HEK293 (cell line): ENCODE measurements at regions not wholly inside any gene's neighbourhood (a gene's known extent, or its start where the extent isn't known, plus 50 kb on each side); places are given as distances from the start of the nearest gene placed in this dataset.

Source experiments
- FEZF1 ChIP-seq: fragments of 450-650 bp; formaldehyde crosslinking; IDR thresholded peaks from 2 replicates; pipeline ENCODE4 v1.5.1; 2016; ENCODE audit warnings: missing biosample characterization, missing genetic modification characterization
- MEIS1 ChIP-seq: sonication (generic); formaldehyde crosslinking; IDR thresholded peaks from 2 replicates; pipeline ENCODE4 v1.8.1; 2022; ENCODE audit warnings: missing genetic modification reagents, mild to moderate bottlenecking, borderline replicate concordance
- TCF7L2 ChIP-seq: IDR thresholded peaks from 2 replicates; pipeline ENCODE4 v1.6.1; 2011; ENCODE audit warnings: low read depth, mild to moderate bottlenecking, inconsistent platforms, low read length, moderate library complexity, borderline replicate concordance
- ZNF221 ChIP-seq: fragments of 450-650 bp; formaldehyde crosslinking; IDR thresholded peaks from 2 replicates; pipeline ENCODE4 v1.5.1; 2017; ENCODE audit warnings: missing biosample characterization, missing genetic modification characterization, borderline replicate concordance
- ZNF350 ChIP-seq: fragments of 450-650 bp; formaldehyde crosslinking; IDR thresholded peaks from 2 replicates; pipeline ENCODE4 v1.5.0; 2017; ENCODE audit warnings: missing biosample characterization, mild to moderate bottlenecking, missing genetic modification characterization
- ZNF423 ChIP-seq: fragments of 450-650 bp; formaldehyde crosslinking; IDR thresholded peaks from 2 replicates; pipeline ENCODE4 v1.5.1; 2016; ENCODE audit warnings: missing biosample characterization, missing genetic modification characterization
- ZNF701 ChIP-seq: fragments of 450-650 bp; formaldehyde crosslinking; IDR thresholded peaks from 2 replicates; pipeline ENCODE4 v1.5.1; 2016; ENCODE audit warnings: missing biosample characterization, missing genetic modification characterization
- ZNF707 ChIP-seq: fragments of 450-650 bp; formaldehyde crosslinking; IDR thresholded peaks from 2 replicates; pipeline ENCODE4 v1.5.1; 2016; ENCODE audit warnings: missing biosample characterization, missing genetic modification characterization
- TF ChIP-seq, protein P1 (sequence below): fragments of 450-650 bp; formaldehyde crosslinking; IDR thresholded peaks from 2 replicates; pipeline ENCODE4 v1.5.1; 2016; ENCODE audit warnings: missing biosample characterization, missing genetic modification characterization
- TF ChIP-seq, protein P2 (sequence below): fragments of 450-650 bp; formaldehyde crosslinking; IDR thresholded peaks from 2 replicates; pipeline ENCODE4 v1.5.1; 2016; ENCODE audit warnings: missing biosample characterization, missing genetic modification characterization, low read depth
- TF ChIP-seq, protein P3 (sequence below): fragments of 450-650 bp; formaldehyde crosslinking; IDR thresholded peaks from 2 replicates; pipeline ENCODE4 v1.5.1; 2017; ENCODE audit warnings: missing biosample characterization, missing genetic modification characterization
- TF ChIP-seq, protein P4 (sequence below): fragments of 450-650 bp; formaldehyde crosslinking; IDR thresholded peaks from 2 replicates; pipeline ENCODE4 v1.5.1; 2016; ENCODE audit warnings: missing biosample characterization, missing genetic modification characterization
- TF ChIP-seq, protein P5 (sequence below): fragments of 450-650 bp; formaldehyde crosslinking; IDR thresholded peaks from 2 replicates; pipeline ENCODE4 v1.5.1; 2016; ENCODE audit warnings: missing biosample characterization, missing genetic modification characterization, borderline replicate concordance

DNA sequence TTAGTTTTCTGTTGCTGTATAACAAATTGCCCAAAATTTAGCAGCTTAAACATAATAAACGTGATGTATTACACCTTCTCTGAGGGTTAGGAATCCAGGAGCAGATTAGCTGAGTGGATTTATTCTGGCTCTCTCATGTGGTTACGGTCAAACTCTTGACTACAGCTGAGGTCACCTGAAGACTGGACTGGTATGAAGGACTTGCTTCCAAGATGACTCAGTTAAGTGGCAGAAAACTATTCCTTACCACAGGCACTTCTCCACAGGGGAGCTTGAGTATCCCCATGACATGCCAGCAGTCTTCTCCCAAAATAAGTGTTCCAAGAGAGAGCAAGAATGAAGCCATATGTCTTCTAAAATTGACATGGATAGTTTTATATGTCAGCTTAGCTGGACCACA, 957.2 kb upstream of the GHITM start:
- TF ChIP-seq, protein P1, sequence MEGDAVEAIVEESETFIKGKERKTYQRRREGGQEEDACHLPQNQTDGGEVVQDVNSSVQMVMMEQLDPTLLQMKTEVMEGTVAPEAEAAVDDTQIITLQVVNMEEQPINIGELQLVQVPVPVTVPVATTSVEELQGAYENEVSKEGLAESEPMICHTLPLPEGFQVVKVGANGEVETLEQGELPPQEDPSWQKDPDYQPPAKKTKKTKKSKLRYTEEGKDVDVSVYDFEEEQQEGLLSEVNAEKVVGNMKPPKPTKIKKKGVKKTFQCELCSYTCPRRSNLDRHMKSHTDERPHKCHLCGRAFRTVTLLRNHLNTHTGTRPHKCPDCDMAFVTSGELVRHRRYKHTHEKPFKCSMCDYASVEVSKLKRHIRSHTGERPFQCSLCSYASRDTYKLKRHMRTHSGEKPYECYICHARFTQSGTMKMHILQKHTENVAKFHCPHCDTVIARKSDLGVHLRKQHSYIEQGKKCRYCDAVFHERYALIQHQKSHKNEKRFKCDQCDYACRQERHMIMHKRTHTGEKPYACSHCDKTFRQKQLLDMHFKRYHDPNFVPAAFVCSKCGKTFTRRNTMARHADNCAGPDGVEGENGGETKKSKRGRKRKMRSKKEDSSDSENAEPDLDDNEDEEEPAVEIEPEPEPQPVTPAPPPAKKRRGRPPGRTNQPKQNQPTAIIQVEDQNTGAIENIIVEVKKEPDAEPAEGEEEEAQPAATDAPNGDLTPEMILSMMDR (tag by site-specific recombination) = no peak
- TF ChIP-seq ZNF707 (tag by site-specific recombination) (no peak), ZNF423 (tag by site-specific recombination) (no peak), MEIS1 (no peak), ZNF701 (no peak), FEZF1 (tag by site-specific recombination) (no peak), TCF7L2 (no peak), ZNF221 (no peak), ZNF350 (tag by site-specific recombination) (no peak)
- TF ChIP-seq, protein P2, sequence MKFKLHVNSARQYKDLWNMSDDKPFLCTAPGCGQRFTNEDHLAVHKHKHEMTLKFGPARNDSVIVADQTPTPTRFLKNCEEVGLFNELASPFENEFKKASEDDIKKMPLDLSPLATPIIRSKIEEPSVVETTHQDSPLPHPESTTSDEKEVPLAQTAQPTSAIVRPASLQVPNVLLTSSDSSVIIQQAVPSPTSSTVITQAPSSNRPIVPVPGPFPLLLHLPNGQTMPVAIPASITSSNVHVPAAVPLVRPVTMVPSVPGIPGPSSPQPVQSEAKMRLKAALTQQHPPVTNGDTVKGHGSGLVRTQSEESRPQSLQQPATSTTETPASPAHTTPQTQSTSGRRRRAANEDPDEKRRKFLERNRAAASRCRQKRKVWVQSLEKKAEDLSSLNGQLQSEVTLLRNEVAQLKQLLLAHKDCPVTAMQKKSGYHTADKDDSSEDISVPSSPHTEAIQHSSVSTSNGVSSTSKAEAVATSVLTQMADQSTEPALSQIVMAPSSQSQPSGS = no peak
- TF ChIP-seq, protein P3, sequence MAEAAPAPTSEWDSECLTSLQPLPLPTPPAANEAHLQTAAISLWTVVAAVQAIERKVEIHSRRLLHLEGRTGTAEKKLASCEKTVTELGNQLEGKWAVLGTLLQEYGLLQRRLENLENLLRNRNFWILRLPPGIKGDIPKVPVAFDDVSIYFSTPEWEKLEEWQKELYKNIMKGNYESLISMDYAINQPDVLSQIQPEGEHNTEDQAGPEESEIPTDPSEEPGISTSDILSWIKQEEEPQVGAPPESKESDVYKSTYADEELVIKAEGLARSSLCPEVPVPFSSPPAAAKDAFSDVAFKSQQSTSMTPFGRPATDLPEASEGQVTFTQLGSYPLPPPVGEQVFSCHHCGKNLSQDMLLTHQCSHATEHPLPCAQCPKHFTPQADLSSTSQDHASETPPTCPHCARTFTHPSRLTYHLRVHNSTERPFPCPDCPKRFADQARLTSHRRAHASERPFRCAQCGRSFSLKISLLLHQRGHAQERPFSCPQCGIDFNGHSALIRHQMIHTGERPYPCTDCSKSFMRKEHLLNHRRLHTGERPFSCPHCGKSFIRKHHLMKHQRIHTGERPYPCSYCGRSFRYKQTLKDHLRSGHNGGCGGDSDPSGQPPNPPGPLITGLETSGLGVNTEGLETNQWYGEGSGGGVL (tag by site-specific recombination) = no peak
- TF ChIP-seq, protein P4, sequence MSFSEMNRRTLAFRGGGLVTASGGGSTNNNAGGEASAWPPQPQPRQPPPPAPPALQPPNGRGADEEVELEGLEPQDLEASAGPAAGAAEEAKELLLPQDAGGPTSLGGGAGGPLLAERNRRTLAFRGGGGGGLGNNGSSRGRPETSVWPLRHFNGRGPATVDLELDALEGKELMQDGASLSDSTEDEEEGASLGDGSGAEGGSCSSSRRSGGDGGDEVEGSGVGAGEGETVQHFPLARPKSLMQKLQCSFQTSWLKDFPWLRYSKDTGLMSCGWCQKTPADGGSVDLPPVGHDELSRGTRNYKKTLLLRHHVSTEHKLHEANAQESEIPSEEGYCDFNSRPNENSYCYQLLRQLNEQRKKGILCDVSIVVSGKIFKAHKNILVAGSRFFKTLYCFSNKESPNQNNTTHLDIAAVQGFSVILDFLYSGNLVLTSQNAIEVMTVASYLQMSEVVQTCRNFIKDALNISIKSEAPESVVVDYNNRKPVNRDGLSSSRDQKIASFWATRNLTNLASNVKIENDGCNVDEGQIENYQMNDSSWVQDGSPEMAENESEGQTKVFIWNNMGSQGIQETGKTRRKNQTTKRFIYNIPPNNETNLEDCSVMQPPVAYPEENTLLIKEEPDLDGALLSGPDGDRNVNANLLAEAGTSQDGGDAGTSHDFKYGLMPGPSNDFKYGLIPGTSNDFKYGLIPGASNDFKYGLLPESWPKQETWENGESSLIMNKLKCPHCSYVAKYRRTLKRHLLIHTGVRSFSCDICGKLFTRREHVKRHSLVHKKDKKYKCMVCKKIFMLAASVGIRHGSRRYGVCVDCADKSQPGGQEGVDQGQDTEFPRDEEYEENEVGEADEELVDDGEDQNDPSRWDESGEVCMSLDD (tag by site-specific recombination) = no peak
- TF ChIP-seq, protein P5, sequence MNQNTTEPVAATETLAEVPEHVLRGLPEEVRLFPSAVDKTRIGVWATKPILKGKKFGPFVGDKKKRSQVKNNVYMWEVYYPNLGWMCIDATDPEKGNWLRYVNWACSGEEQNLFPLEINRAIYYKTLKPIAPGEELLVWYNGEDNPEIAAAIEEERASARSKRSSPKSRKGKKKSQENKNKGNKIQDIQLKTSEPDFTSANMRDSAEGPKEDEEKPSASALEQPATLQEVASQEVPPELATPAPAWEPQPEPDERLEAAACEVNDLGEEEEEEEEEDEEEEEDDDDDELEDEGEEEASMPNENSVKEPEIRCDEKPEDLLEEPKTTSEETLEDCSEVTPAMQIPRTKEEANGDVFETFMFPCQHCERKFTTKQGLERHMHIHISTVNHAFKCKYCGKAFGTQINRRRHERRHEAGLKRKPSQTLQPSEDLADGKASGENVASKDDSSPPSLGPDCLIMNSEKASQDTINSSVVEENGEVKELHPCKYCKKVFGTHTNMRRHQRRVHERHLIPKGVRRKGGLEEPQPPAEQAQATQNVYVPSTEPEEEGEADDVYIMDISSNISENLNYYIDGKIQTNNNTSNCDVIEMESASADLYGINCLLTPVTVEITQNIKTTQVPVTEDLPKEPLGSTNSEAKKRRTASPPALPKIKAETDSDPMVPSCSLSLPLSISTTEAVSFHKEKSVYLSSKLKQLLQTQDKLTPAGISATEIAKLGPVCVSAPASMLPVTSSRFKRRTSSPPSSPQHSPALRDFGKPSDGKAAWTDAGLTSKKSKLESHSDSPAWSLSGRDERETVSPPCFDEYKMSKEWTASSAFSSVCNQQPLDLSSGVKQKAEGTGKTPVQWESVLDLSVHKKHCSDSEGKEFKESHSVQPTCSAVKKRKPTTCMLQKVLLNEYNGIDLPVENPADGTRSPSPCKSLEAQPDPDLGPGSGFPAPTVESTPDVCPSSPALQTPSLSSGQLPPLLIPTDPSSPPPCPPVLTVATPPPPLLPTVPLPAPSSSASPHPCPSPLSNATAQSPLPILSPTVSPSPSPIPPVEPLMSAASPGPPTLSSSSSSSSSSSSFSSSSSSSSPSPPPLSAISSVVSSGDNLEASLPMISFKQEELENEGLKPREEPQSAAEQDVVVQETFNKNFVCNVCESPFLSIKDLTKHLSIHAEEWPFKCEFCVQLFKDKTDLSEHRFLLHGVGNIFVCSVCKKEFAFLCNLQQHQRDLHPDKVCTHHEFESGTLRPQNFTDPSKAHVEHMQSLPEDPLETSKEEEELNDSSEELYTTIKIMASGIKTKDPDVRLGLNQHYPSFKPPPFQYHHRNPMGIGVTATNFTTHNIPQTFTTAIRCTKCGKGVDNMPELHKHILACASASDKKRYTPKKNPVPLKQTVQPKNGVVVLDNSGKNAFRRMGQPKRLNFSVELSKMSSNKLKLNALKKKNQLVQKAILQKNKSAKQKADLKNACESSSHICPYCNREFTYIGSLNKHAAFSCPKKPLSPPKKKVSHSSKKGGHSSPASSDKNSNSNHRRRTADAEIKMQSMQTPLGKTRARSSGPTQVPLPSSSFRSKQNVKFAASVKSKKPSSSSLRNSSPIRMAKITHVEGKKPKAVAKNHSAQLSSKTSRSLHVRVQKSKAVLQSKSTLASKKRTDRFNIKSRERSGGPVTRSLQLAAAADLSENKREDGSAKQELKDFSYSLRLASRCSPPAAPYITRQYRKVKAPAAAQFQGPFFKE (tag by site-specific recombination) = no peak
